ENCODE measurements at regions not wholly inside any gene's neighbourhood (a gene's known extent, or its start where the extent isn't known, plus 50 kb on each side); places are given as distances from the start of the nearest gene placed in this dataset.
A peak's percentile ranks its signal among the peaks of the same experiment; 100 is the strongest.

GRCh38 chr3:148631124-148631903 is 66.4 kb upstream of the AGTR1 start:
- TF ChIP-seq, protein P1, sequence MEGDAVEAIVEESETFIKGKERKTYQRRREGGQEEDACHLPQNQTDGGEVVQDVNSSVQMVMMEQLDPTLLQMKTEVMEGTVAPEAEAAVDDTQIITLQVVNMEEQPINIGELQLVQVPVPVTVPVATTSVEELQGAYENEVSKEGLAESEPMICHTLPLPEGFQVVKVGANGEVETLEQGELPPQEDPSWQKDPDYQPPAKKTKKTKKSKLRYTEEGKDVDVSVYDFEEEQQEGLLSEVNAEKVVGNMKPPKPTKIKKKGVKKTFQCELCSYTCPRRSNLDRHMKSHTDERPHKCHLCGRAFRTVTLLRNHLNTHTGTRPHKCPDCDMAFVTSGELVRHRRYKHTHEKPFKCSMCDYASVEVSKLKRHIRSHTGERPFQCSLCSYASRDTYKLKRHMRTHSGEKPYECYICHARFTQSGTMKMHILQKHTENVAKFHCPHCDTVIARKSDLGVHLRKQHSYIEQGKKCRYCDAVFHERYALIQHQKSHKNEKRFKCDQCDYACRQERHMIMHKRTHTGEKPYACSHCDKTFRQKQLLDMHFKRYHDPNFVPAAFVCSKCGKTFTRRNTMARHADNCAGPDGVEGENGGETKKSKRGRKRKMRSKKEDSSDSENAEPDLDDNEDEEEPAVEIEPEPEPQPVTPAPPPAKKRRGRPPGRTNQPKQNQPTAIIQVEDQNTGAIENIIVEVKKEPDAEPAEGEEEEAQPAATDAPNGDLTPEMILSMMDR (conservative IDR thresholded peaks at IDR 0.05; ENCODE audit: low read depth, low read length): peak; percentile 36; the same call in 1 of the 2 replicates
- TF ChIP-seq EZH2 (IDR thresholded peaks at IDR 0.05; ENCODE audit: borderline replicate concordance, low read depth, low read length, poor library complexity, severe bottlenecking): no peak

All from A673 (cell line).